NCI-H2227 (cell line): ENCODE measurements at regions not wholly inside any gene's neighbourhood (a gene's known extent, or its start where the extent isn't known, plus 50 kb on each side); places are given as distances from the start of the nearest gene placed in this dataset.

Experiments
- DNase-seq: peaks from one replicate; lab custom pipeline; 2025; ENCODE audit not compliant: unreplicated experiment; lab: John Stamatoyannopoulos, UW

DNA sequence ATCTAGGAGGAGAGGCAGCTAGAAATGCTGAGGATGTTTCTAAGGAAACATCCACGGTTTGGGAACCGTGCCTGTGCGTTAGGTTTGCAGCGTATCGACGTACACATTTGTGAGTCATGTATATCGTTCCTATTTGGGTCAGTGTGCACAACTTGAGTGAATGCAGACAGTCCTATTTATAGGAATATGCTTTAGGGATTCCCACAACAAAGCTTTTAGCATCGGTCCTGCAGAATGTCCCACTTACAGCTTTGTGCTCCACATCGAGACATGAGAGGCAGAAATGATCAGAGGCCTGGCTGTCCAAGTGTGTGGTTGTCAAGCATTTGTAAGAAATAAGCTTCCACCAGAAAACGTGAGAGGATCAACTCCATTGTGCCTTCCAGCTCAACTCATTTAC lies 1282.7 kb upstream of the WWC1 start:
- no peak for DNase-seq

DNA sequence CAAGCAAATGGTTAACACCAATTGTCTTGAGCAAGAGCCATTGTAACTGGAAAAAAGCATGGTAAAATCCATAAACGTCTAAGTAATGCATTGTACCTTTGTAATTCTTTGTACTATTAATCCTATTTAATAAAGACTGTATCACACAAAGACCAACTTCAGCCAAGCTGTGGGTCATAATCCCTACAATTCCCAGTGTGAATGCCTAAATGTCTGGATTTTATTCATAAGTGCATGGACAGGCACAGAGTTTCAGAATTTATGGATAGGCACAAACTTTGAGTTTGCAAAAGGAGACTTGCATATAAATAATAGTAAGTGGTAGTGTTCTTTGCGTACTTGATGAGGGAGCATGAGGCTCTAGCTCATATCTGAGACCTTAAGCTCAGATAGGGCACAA lies 1280.2 kb upstream of the WWC1 start:
- no peak for DNase-seq

DNA sequence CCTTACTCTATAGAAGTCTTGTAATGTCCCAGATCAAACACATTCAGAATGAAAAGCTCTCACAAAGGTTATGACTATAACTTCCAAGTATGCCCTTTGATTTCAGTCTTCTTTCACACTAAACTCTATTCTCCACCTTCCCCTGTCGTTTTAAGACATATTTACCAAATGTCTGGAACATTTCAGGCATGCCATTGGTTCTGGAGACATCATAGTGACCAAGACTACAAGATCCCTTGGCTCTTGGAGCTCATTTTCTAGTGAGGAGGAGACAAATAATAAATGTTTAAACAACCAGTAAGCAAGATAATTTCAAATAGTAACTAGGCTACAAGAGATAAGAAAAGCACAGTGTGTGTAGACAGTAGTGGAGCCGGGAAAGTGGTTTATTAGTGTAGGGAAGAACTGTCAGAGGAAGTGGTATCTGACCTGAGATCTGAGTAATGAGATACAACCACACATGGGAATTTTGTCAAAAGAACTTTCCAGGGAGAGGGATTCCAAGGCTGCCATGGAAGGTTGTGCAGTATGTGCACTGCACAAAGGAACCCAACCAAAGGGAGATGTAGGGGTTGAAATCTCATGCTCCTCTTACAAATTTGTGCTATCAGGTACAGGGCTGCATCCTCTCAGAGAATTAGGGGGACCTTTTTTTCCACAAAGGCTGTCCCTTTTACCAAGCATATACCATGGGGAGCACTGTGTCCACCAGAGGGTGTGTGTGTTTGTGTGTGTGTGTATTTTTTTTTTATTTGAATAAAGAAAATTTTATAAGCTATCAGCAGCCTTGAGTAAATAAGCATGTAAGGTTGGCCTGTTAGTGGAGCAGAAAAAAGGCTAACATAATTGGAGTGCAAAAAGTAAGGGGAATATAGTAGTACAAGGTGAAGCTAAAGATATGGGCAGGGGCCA lies 1279.1 kb upstream of the WWC1 start:
- no peak for DNase-seq

DNA sequence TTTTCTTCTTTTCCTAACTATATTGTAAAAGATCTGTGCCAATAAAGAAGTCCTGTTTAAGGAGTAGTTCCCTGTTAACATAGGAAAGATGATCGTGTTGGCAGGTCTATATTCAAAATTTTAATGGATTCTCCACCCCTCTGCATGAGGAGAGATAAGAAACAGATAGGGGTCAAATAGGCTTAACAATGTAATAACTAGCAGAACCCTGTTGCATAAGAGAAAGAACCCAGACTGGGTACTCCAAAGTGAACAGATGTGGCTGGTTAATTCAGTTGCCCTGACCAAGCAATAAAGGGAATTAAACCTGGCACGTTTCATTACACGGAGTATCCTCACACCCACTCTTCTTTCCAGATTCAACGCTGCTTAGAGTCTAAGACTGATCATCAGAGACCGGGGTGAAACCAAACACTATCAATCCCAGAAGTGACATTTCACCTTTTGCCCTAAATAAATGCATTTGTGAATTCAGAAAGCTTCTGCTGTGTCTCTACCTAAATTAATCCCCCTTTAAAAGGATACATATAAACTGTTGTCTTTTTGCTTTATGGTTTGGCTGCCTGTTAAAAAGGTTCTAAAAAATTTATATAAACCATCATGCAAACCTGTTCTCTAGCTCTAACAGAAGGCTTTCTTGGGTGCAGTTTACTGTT lies 1276.9 kb upstream of the WWC1 start:
- DNase-seq, result no peak

DNA sequence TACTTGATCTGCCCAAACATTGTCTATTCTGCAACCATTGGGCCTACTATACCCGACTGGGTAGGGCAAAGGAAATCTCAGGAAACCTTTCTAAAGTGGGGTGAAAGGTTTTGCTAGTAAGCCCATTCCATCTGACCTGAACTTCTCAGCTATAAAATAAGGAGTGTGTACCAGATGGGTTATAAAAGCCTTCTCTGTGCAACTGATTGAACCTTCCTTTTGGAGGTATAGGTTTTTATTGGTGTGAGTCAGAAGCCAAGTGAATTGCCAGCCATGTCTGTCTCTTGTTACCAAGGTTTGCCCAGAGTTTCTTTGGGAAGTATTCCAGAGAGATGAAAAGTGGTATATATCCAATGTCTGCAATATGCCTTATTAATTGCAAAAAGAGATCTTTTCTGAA lies 1271.0 kb upstream of the WWC1 start:
- DNase-seq, result no peak

DNA sequence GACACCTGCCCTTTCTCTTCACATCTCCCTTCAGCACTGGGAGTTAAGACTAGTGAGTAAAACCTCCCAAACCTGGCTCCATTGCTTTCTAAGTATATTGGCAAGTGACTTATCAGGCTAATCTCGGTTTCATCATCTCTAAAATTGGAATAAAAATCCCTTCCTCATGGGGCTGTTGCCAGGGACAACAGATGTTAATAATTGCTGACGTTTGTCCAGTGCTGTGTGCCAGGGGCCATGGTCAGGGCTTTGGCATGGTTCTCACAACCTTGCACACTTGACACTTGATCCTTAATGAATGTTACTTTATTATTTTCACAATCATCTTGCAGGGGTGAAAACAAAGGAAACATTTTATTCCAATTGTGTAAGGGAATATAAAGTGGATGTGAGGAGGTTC lies 1262.0 kb upstream of the WWC1 start:
- no peak for DNase-seq

DNA sequence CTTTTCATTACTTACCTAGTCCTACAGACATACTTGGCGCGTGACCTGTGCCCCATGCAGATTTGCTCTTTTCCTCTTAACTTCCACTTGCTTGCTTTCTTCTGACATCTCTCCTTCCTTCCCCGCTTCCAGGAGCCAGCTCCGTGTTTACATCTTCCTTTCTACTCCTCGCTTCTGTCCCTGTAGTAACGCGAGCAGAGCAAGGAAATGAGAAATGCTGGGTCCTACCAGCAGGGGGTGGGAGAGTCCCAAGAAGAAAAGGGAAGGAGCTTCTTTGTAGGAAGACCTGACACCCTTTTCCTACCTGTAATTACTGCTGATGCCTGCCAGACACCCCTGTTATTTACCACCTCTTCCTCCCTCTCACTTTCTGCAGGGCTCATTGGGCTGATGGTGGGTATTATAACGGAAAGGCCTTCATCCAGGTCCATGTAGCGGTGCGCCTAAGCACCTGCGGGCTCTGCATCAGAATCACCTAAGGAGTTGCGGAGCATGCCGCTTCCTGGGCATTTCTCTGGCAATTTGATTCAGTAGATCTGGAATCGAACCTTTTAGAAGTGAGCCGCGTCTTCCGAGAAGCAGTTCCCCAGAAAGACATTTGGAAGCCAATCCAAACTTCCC lies 1260.8 kb upstream of the WWC1 start:
- DNase-seq, result no peak

DNA sequence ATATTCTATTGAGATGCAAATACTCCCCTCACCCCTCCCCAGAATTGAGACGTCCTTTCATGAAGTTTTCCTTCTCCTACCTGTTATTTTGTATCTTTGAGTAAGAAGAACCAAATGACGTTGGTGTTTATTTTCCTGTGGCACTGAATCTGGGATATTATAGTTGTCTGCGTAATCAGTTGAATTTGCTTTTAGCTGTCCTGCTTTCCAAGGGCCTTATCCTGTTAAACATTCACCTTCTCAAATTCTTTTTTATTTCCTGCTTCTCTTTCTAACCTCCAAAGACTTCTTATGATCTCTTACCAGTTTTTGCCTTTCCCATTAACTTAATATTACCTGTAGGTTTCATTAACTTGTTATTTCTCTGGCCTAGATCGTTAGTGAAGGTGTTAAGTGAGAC lies 1254.9 kb upstream of the WWC1 start:
- no peak for DNase-seq

DNA sequence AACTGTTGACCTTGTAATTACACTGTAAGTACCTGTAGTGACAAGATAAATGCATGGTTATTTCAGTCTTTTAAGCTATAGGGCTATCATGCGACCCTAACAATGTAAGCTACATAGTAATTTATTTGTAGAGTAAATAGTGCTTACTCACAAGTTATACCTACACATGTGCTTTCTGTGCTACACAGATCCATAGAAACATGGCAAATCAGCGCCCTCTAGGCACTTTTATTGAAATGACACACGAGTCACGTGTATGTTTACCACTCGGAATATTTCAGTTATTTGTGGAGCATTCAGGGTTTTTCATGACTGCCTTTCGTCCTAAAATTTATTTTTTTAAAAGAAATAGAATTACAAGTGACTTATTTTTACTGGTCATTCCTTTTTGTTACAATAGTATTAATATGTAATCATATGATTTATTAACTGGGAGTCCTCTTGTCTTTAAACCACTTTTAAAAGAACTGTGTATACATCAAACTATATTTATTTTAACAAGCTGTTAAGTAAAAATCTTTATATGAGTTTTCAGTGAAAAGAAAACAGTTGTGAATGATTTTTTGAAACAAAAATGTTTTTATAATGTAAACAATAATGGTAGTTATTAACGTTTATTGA lies 1242.3 kb upstream of the WWC1 start:
- peak; percentile 43 for DNase-seq

DNA sequence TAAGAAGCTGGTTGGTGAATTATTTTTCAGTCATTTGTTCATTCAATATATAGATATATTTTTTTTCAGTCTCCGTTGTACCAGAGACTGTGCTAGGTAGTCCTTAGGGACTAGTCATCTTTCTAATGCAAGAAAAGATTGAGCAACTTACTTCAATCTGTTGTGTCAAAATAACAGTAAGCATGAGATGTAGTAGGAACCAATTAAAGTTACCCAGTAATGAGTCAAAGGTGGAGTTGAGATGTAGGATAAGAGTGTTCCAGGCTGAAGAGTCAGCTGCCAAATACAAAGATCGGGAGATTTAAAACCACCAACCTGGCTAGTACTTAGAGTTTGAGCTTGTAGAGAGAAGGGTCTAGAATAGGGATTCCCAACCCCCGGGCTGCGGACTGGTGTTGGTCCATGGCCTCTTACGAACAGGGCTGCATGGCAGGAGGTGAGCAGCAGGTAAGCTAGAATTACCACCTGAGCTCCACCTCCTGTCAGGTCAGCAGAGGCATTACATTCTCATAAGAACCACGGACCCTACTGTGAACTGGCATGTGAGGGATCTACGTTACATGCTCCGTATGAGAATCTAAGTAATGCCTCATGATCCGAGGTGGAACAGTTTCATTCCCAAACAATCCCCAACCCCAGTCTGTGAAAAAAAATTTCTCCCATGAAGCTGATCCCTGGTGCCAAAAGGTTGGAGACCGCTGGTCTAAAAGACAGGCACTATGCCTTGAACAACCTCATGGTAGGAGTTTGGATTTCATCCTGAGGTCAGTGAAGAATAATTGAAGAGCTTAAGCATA lies 1241.5 kb upstream of the WWC1 start:
- no peak for DNase-seq

DNA sequence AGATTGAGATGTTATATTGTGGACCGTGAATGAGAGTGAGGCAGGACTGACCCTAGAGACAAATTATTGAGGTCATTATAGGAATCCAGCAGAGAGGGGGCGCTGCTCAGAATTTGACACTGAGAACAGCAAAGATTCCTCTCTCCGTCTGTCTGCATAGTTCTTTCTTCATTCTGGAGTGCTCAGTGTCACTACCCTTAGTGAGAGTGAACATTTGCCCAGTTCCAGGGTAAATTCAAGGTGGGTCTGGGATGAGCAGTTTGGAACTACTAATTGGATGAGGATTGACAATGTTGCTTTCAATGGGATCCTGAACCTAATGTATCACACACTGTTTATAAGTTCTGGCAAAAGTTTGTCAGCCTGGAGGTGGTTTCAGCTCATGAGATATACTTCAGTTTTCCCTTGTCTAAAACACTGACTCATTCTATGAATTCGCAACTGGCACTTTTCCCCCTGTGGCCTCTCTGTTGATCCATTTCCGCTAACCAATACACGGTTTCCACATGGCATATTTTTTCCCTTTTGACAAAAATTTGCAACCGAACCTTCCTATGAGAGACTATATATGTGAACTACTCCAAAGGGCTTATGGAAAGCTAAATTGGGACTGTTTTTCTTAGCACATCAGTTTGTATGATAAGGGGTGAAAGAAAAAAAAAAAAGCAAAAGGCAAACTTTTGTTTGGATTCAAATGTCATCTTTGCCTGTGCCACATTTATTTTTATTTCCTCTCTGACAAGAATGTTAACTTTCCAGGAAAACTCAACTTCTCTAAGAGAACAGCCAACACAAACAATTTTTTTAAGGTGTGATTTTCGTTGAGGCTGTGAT lies 1240.7 kb upstream of the WWC1 start:
- DNase-seq, result no peak

DNA sequence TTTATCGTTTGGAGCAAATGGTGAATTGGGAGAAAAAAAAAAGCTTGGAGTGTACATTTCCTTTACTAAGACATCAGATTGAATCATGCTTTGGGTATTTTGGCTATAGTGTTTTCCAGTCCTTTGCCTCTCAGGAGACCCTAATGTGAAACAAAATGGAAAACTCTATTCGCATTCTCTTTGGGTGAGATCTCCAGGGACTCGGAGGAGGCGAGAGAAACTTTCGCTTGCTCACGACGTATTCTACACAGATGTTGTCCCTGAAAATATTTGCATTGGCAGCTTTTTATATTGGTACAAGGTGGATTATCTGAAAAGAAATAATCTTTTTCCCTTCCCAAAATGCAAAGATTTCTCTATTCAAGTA lies 1240.1 kb upstream of the WWC1 start:
- DNase-seq, result no peak

DNA sequence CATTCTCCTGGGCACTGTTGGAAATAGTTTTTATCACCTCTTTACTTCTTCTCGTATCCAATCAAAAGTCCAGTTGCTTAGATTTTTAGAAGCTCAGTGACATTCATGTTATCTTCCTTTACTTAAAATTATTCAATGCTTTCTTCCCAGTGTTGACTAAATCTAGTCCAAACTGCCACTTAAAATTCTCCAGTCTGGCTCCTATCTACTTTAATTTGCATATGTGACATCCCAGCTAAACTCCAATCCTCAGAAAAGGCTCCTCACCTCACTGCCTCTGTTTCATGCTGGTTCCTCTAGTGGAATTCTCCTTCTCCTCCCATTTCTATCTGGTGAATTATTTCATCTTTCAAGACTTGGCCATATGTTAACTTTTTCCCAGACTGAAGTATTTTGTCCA lies 1238.7 kb upstream of the WWC1 start:
- no peak for DNase-seq

DNA sequence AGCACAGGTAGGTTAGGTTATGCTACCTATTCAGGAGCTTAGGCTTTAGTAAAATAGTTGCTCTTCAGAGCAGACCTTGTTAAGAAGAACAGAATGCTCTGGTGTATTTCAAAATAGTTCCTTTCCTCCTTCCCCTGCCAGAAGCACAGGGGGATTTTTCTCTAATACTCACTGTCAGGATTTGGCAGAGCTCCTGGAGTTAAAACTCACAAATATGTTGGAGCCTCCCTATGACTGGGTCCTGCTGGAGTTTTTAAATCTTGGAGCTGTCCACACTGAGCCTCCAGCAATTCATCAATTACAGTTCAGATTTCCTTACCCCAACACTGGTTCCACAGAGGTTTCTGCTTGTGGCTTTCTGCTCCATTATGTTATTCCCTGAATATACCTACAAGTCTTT lies 1233.8 kb upstream of the WWC1 start:
- no peak for DNase-seq

DNA sequence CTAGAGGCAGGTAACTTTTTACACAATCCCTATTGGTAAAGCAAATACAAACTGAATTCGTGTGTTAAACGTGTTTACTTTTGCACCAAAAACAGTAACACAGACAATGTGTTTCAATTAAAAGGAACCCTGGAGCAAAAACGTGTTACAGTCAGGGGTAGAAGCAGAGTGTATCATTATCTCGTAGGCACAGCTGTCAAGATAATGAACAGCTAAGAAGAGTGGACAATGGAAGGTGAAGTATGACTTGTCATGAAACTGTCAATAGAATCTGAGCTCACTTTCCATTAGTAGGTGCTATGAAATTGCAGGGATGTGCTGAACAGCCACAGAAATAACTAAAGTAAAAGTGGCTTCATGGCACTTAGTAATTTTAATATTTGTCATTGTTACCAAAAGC lies 1229.8 kb upstream of the WWC1 start:
- peak; percentile 2 for DNase-seq

DNA sequence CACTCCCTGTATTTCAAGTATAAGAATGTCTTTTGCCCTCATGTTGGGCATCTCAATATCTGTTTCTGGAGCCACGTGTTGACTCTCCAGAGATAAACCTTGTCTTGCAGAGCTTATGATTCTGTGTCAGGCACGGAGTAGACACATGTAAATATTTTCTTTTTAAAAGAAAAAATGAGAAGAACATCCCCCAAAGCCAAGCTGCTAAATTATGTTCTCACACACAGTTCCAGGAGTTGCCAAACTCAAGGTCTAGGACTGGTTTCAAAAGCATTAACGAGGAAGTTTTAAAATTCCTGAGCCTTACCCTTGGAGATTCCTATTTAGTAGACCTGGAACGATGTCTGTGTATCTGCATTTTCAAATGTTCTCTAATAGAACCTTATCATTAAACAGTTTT lies 1228.3 kb upstream of the WWC1 start:
- no peak for DNase-seq

DNA sequence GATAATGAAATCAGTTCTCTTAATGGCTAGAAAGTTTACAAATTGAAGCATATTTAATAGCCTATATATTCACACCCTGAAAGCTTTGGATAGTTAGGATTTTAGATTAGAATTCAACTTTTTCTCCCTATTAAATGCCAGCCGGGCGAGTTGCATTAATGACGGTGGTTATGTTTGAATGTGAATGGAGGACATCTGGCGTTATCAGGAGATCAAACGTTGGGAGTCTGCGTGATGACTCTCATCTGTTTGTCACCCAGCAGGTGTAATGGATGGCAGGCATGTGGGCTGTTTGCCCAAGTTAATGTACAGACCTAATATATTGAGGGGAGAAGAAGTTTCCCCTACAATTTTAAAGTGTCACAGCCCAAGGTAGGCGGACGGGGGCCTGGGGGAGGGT lies 1227.7 kb upstream of the WWC1 start:
- DNase-seq, result no peak

DNA sequence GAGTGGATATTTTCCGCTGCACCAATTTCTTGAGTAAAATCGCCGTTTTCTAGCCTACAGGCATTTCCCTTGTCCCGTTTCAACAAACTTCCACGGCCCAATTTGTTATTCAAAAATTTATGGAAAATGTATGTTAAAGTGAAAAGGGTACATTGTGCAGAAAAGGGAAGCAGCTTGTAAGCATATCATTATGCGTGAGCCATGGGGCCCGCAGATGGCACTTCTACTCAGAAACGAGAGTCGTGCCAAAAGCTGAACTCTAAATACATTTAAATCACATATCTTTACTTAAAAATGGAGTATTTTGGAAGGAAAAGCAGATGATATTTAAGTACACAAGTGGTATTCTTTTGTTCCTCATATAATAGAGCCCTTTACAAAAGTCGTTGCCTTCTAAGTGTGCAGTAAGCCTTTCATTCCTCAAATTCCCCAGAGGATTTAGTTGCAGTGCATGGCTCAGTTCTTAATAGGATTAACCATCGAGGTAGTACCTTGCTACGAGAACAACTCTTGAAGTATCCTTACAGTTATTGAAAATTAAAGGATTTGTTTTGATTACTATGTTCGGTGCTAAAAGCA lies 1227.2 kb upstream of the WWC1 start:
- no peak for DNase-seq

DNA sequence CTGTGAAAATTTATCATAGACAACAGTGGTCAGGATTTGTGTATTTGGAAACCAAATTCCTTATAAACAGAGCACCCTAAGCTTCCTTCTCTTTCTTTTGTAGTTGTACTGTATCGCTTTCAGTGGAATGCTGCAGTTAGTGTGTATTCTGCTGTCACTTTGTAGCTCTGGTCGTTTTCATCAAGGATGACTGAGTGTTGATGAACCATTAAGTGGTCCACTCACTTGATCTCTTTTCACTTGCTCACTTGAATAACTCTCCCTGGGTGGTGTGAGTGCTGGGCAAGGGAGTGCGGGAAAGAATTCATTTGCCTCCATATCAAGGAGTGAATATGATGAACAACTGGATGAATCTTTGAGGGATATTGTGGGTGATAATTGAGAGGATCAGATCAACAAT lies 1225.7 kb upstream of the WWC1 start:
- DNase-seq, result no peak
